ENCODE measurements at regions not wholly inside any gene's neighbourhood (a gene's known extent, or its start where the extent isn't known, plus 50 kb on each side); places are given as distances from the start of the nearest gene placed in this dataset.

GRCh38 chr9:31023847-31024246 is 1360.6 kb upstream of the ACO1 start:
- Histone ChIP-seq H3K4me1 (ENCODE audit: control insufficient read depth, insufficient read depth, low read length) (no peaks in the 10 kb centered on the region), H3K27ac (ENCODE audit: low read depth, low read length) (no peak overlapping the region), H3K4me3 (ENCODE audit: low read length) (no peak overlapping the region), H3K27me3 (ENCODE audit: control insufficient read depth, insufficient read depth, low read length, poor library complexity, severe bottlenecking) (no peaks in the 10 kb centered on the region), H3K9ac (ENCODE audit: extremely low read depth, low read length, poor library complexity, severe bottlenecking) (no peak overlapping the region), H3K36me3 (ENCODE audit: control insufficient read depth, insufficient read depth, low read length) (no peaks in the 10 kb centered on the region), H3K9me3 (ENCODE audit: control insufficient read depth, low read length) (no peaks in the 10 kb centered on the region)
- no peaks in the 10 kb centered on the region for H3K36me3 Mint-ChIP-seq (ENCODE audit: low read depth)
- H3K4me1 Mint-ChIP-seq = no peaks in the 10 kb centered on the region
- 84 to 94% methylated on average over 3 of the region's 3 CpGs for WGBS, 2 experiments (ENCODE audit: insufficient coverage in 1 of 2, insufficient read length in 1 of 2)
- DNase-seq = no peak
- H3K9me3 Mint-ChIP-seq = no peaks in the 10 kb centered on the region
- no peak overlapping the region for H3K27ac Mint-ChIP-seq
- H3K4me3 Mint-ChIP-seq = no peak overlapping the region
- no peak for TF ChIP-seq CTCF (conservative IDR thresholded peaks at IDR 0.05)
- no peaks in the 10 kb centered on the region for H3K27me3 Mint-ChIP-seq (ENCODE audit: insufficient read depth)

- Histone ChIP-seq H3K4me3 (ENCODE audit: low read length) (no peak overlapping the region), H3K36me3 (ENCODE audit: control insufficient read depth, insufficient read depth, low read length) (no peaks in the 10 kb centered on the region), H3K27ac (ENCODE audit: low read depth, low read length) (no peak overlapping the region), H3K9ac (ENCODE audit: extremely low read depth, low read length, poor library complexity, severe bottlenecking) (no peak overlapping the region), H3K27me3 (ENCODE audit: control insufficient read depth, insufficient read depth, low read length, poor library complexity, severe bottlenecking) (no peaks in the 10 kb centered on the region), H3K9me3 (ENCODE audit: control insufficient read depth, low read length) (no peaks in the 10 kb centered on the region), H3K4me1 (ENCODE audit: control insufficient read depth, insufficient read depth, low read length) (no peaks in the 10 kb centered on the region)
- Mint-ChIP-seq H3K4me3 (no peak overlapping the region), H3K36me3 (ENCODE audit: low read depth) (no peaks in the 10 kb centered on the region), H3K27ac (no peak overlapping the region), H3K27me3 (ENCODE audit: insufficient read depth) (no peaks in the 10 kb centered on the region), H3K9me3 (no peaks in the 10 kb centered on the region), H3K4me1 (peaks cover 11% of the 10 kb centered on the region)
- TF ChIP-seq CTCF (conservative IDR thresholded peaks at IDR 0.05) = no peak
- DNase-seq = no peak
- WGBS, 2 experiments (ENCODE audit: insufficient coverage in 1 of 2, insufficient read length in 1 of 2) = 88% methylated on average over 1 of the region's 1 CpG; no CpG with 5 or more reads in 1 of the 2 experiments
Measured at GRCh38 chr9:31027678-31028077, 1356.8 kb upstream of the ACO1 start.

GRCh38 chr9:31028137-31028536 is 1356.3 kb upstream of the ACO1 start:
- no peak overlapping the region for H3K4me3 ChIP-seq (ENCODE audit: low read length)
- Mint-ChIP-seq H3K4me1 (peaks cover 11% of the 10 kb centered on the region), H3K9me3 (no peaks in the 10 kb centered on the region), H3K27ac (no peak overlapping the region), H3K36me3 (ENCODE audit: low read depth) (no peaks in the 10 kb centered on the region), H3K27me3 (ENCODE audit: insufficient read depth) (no peaks in the 10 kb centered on the region), H3K4me3 (no peak overlapping the region)
- TF ChIP-seq CTCF (conservative IDR thresholded peaks at IDR 0.05) = no peak
- no peaks in the 10 kb centered on the region for H3K4me1 ChIP-seq (ENCODE audit: control insufficient read depth, insufficient read depth, low read length)
- no peaks in the 10 kb centered on the region for H3K9me3 ChIP-seq (ENCODE audit: control insufficient read depth, low read length)
- no peaks in the 10 kb centered on the region for H3K27me3 ChIP-seq (ENCODE audit: control insufficient read depth, insufficient read depth, low read length, poor library complexity, severe bottlenecking)
- no peaks in the 10 kb centered on the region for H3K36me3 ChIP-seq (ENCODE audit: control insufficient read depth, insufficient read depth, low read length)
- H3K27ac ChIP-seq (ENCODE audit: low read depth, low read length) = no peak overlapping the region
- H3K9ac ChIP-seq (ENCODE audit: extremely low read depth, low read length, poor library complexity, severe bottlenecking) = no peak overlapping the region
- 95 to 98% methylated on average over 7 to 8 of the region's 8 CpGs for WGBS, 2 experiments (ENCODE audit: insufficient coverage in 1 of 2, insufficient read length in 1 of 2)
- DNase-seq = no peak
